Neural cell (in vitro differentiated cells): ENCODE measurements at regions not wholly inside any gene's neighbourhood (a gene's known extent, or its start where the extent isn't known, plus 50 kb on each side); places are given as distances from the start of the nearest gene placed in this dataset.

Experiments used
- EP300 ChIP-seq: fragments of 450-650 bp; conservative IDR thresholded peaks from 2 replicates; pipeline ENCODE4 v1.6.1; 2014; ENCODE audit warnings: antibody characterized with exemption, mild to moderate bottlenecking, moderate library complexity; ENCODE audit not compliant: poor library complexity, severe bottlenecking
- EZH2 ChIP-seq: fragments of 200-600, 300-800 bp; shearing (Covaris generic), sonication (generic); IDR thresholded peaks from 2 replicates; pipeline ENCODE4 v1.6.1; 2014; ENCODE audit warnings: antibody characterized with exemption, low read length, borderline replicate concordance, mild to moderate bottlenecking; ENCODE audit not compliant: insufficient read depth, poor library complexity, severe bottlenecking
- POLR2AphosphoS5 ChIP-seq: IDR thresholded peaks from 2 replicates; pipeline ENCODE4 v1.6.1; 2012
- RAD21 ChIP-seq: fragments of 450-650 bp; conservative IDR thresholded peaks from 2 replicates; pipeline ENCODE4 v1.6.1; 2014; ENCODE audit warnings: antibody characterized with exemption, mild to moderate bottlenecking, moderate library complexity
- SMC3 ChIP-seq: fragments of 450-650 bp; conservative IDR thresholded peaks from 2 replicates; pipeline ENCODE4 v1.6.1; 2014; ENCODE audit warnings: antibody characterized with exemption, mild to moderate bottlenecking, moderate library complexity; ENCODE audit not compliant: poor library complexity
- TF ChIP-seq, protein P1 (sequence below): fragments of 450-650 bp; IDR thresholded peaks from 2 replicates; pipeline ENCODE4 v1.5.1; 2014; ENCODE audit warnings: antibody characterized with exemption, mild to moderate bottlenecking, moderate library complexity; ENCODE audit not compliant: poor library complexity, severe bottlenecking
- TF ChIP-seq, protein P2 (sequence below): IDR thresholded peaks from 2 replicates; pipeline ENCODE4 v1.6.1; 2012; ENCODE audit warnings: borderline replicate concordance

DNA sequence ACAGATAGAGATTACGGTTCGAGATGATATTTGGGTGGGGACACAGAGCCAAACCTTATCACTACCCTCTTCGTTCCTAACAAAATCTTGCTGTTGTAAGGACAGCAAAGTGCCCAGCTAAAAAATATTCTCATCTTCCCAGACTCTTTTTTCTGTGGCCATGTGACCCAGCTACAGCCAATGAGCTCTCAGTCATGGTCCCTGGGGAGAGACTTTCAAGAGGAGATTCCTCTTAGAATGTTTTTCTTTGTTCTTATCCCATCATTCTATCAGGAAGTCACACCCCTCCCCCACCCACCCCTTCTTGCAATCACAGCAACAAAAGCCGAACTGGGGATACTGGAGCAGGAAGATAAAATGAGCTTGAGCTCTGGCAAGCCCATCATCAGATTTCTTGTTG is 247.1 kb downstream of the CHRM3 start:
- TF ChIP-seq, protein P1, sequence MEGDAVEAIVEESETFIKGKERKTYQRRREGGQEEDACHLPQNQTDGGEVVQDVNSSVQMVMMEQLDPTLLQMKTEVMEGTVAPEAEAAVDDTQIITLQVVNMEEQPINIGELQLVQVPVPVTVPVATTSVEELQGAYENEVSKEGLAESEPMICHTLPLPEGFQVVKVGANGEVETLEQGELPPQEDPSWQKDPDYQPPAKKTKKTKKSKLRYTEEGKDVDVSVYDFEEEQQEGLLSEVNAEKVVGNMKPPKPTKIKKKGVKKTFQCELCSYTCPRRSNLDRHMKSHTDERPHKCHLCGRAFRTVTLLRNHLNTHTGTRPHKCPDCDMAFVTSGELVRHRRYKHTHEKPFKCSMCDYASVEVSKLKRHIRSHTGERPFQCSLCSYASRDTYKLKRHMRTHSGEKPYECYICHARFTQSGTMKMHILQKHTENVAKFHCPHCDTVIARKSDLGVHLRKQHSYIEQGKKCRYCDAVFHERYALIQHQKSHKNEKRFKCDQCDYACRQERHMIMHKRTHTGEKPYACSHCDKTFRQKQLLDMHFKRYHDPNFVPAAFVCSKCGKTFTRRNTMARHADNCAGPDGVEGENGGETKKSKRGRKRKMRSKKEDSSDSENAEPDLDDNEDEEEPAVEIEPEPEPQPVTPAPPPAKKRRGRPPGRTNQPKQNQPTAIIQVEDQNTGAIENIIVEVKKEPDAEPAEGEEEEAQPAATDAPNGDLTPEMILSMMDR: no peak
- no peak for TF ChIP-seq EP300
- no peak for TF ChIP-seq EZH2
- TF ChIP-seq POLR2AphosphoS5: no peak
- TF ChIP-seq, protein P2, sequence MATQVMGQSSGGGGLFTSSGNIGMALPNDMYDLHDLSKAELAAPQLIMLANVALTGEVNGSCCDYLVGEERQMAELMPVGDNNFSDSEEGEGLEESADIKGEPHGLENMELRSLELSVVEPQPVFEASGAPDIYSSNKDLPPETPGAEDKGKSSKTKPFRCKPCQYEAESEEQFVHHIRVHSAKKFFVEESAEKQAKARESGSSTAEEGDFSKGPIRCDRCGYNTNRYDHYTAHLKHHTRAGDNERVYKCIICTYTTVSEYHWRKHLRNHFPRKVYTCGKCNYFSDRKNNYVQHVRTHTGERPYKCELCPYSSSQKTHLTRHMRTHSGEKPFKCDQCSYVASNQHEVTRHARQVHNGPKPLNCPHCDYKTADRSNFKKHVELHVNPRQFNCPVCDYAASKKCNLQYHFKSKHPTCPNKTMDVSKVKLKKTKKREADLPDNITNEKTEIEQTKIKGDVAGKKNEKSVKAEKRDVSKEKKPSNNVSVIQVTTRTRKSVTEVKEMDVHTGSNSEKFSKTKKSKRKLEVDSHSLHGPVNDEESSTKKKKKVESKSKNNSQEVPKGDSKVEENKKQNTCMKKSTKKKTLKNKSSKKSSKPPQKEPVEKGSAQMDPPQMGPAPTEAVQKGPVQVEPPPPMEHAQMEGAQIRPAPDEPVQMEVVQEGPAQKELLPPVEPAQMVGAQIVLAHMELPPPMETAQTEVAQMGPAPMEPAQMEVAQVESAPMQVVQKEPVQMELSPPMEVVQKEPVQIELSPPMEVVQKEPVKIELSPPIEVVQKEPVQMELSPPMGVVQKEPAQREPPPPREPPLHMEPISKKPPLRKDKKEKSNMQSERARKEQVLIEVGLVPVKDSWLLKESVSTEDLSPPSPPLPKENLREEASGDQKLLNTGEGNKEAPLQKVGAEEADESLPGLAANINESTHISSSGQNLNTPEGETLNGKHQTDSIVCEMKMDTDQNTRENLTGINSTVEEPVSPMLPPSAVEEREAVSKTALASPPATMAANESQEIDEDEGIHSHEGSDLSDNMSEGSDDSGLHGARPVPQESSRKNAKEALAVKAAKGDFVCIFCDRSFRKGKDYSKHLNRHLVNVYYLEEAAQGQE: no peak
- TF ChIP-seq RAD21: no peak
- no peak for TF ChIP-seq SMC3
